ENCODE measurements at regions not wholly inside any gene's neighbourhood (a gene's known extent, or its start where the extent isn't known, plus 50 kb on each side); places are given as distances from the start of the nearest gene placed in this dataset.
"Not testable (repeated sequence)": the region's sequence is repeated elsewhere in the genome, so short reads cannot be mapped to it uniquely, and the experiment has no call there.

DNA sequence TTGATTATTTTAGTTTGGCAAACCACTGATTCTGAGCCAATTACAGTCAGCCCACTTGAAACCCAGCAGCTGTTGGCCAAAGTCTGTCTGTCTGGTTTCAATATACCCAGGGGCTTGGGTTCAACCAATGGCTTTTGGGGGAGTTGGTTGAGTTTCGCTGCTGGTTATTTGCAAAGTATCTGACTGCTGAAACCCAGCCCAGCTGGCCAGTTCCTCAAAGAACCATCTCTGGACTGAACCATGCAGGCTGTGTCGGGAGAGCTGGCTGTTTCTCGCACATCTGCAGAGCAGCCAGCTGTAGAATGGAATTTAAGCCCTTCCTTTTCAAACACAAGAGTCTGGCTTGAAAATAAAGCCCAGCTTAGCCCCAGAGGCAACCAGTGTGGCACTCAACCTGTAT lies 66.0 kb upstream of the PAX7 start:
- DNase-seq = no peak

DNA sequence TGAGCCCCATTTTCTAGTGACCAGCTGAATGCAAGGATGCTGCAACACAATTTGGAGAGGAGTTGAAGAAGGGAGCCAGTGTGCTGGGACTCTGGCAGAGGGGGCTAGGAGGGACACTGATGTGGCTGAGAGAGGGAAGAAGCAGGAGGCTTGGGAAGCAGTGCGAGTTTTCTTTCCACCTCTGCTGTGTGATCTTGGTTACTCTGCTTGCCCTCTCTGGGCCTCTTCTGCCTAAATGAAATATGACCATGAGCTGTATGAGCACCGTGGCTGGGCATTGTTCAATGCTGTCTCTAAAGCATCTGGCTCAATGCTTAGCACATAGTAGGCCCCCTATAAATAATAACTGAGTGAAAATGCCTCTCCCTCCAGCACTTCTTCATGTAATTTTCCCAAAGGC lies 65.3 kb upstream of the PAX7 start:
- no peak for DNase-seq

DNA sequence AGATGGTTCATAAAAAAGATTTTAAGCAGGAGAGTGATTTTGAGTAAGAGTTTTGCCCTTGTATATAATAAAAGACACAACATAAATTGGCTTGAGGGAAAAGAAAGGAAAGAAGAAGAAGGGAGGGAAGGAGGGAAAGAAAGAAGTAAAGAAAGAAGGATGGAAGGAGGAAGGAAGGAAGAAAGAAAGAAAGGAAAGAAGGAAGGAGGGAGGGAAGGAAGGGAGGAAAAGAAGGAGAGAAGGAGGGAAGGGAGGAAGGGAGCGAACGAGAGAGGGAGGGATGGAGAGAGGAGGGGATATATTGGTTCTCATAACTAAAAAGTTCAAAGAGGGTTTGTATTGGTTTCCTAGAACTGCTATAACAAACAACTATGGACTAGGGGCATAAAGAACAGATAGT lies 62.2 kb upstream of the PAX7 start:
- DNase-seq = no peak

DNA sequence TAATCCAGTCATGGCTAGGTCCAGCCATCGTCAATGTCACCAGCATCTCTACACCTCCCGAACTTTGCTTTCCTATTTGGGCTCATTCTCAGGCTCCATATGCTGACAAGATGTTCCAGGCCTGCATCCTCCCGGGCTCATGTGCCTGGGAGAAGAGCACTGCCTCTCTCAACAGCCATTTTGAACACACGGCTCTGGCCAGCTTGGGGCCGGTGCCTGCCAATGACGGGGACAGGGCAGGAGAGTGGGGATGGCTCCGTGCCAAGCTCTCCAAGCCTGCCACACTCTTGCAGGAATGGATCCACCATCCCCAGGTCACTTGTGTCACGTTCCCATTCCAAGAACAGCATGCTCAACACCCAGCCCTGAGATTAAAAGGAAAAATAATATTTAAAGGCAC lies 61.4 kb upstream of the PAX7 start:
- no peak for DNase-seq

DNA sequence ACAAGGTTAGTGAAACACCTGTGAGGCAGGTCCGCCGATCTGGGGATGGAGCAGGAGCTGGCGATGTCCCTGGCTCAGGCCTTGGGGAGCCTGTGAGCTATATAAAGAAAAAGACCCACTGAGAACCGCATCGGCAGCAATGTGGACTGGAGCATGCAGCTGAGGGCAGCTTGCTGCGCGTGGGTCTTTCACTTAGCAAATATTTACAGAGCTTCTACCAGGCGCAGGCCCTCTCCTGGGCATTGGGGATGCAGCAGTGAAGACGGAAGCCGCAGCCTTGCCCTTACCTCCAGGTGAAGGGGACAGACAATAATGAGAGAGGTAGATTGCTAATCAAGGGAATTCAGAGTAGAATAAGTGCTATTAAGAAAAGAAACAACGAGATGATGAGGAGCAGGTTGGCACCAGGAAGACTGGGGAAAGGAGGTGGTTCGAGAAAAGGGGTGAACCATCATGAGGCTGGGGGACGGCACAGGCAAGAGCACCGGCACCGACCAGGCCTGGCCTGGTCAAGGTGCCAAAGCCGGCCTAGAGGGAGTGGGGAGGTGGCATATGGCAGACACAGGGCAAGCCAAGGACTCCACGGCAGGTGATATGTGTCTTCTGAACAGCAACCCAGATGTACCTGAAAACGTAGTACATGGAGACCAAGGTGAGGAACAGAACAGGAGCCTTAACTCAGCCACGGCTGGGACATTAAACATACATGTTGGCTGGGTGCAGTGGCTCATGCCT lies 60.7 kb upstream of the PAX7 start:
- no peak for DNase-seq

DNA sequence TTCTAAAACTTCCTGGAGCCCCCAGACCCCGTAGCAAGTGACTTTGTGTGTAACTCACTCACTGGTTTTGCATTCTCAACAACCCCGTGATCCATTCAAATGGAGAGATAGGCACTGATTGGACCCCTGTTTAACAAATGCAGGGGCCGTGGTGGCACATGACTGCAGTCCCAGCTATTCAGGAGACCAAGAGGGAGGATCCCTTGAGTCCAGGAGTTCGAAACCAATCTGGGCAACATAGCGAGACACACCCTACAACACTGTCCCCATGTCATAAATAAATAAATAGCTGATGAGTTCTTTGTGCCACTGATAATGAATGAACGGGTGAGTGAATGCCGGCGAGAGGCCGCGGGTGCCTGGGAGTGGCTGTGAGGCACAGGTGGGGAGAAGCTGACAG lies 59.4 kb upstream of the PAX7 start:
- DNase-seq = no peak

DNA sequence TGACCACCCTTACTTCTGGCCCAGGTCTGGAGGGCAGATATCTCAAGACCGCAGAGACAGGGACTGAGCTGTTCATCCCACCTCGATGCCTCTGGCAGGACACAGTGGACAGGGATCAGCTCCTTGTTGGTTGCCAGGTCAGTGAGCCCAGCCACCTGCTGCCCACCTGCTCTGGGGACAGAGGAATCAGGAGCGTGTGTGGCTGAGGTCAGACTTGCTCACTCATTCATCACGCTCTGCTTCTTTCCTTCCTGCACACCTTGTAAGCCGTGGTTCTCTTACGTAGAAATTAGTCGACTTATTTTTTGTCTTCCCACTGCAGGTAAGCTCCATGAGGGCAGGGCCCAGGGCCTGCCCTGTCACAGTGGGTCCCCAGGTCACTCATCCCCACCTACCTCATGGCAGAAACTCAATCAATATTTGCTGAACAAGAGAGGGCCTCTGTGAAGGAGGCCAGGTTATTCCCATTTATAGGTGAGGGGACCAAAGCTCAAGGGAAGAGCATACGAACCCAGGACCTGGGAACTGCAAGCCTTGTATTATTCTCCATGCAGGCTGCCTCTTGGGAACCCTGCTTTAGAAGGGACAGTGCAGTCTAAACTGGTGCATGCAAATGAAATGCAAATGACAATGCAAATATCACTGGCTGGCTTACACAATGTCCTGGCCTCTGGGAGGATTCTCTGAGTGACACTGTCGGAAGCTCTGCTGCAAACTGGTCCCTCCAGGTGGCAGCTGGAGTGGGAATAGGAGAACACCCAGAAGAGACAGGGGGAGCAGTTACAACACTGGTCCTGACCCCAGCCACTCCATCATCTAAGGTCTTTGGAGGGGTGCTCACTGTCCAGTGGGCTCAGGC lies 58.4 kb upstream of the PAX7 start:
- no peak for DNase-seq

DNA sequence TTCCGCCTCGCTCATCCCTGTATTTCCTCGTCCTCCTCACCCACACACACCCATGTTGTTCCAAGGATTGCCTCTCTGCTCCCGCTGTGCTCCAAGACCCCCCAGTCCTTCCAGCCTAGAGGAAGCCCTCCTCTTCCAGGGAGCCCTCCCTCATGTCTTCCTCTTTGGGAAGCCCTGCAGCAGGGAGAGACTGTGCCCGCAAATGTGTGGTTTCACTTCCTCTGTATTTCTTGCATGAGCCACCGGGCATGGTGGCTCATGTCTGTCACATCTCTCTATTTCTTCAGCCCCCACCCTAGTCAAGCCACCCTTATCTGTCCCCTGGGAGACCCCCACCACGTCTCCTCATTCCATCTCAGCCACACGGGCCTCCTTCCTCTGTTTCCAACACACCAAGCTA lies 57.5 kb upstream of the PAX7 start:
- DNase-seq = no peak

DNA sequence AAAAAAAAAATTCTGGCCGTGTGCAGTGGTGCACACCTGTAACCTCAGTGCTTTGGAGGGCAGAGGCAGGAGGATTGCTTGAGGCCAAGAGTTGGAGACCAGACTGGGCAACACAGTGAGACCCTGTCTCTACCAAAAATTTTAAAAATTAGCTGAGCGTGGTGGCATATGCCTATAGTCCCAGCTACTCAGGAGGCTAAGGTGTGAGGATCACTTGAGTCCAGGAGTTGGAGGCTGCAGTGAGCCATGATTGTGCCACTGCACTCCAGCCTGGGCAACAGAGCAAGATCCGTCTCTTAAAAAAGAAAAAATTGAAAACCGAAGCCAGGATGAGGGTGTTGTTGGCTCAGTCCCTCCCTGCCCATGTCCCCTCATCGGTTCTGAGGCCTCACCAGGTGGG lies 55.9 kb upstream of the PAX7 start:
- DNase-seq = no peak

DNA sequence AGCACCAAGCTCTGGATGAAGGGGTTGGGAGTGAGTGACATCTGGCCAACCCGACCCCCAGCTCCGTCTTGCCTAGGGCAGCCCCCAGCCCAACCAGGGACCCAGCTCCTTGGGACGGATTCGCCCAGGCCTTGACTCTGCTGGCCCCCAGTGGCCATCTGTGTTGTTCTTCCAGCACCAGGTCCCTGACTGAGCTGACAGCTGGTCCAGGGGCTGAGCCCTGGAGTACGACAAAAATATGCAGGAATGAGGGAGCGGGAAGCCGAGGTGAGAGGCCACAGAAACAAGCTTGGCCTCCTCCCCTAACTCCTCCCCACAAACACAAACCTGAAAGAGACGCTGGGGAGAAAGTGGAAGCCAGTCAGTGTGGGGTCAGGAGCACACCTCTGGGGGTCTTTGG lies 55.0 kb upstream of the PAX7 start:
- peak; percentile 51 for DNase-seq

DNA sequence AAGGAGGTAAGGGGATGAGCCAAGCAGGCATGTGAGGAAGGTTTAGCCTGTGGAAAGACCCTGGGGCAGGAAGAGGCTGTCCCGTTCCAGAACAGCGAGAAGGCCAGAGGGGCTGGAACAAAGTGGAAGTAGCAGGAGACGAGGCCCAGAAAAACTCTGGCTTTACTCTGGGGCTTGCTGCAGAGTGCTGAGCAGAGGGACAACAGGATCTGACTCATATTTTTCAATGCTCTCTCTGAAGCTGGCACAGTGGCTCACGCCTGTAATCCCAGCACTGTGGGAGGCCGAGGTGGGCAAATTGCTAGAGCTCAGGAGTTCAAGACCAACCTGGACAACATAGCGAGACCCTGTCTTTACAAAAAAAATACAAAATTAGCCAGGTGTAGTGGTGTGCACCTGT lies 52.4 kb upstream of the PAX7 start:
- no peak for DNase-seq

DNA sequence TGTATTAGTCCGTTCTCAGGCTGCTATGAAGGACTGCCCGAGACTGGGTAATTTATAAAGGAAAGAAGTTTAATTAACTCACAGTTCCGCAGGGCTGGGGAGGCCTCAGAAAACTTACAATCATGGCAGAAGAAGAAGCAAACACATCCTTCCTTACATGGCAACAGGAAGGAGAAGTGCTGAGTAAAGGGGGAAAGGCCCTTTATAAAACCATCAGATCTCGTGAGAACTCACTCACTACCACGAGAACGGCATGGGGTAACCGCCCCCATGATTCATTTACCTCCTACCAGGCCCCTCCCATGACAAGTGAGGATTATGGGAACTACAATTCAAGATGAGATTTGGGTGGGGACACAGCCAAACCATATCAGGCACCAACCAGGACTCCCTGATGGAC lies 51.4 kb upstream of the PAX7 start:
- not testable (repeated sequence) for DNase-seq

DNA sequence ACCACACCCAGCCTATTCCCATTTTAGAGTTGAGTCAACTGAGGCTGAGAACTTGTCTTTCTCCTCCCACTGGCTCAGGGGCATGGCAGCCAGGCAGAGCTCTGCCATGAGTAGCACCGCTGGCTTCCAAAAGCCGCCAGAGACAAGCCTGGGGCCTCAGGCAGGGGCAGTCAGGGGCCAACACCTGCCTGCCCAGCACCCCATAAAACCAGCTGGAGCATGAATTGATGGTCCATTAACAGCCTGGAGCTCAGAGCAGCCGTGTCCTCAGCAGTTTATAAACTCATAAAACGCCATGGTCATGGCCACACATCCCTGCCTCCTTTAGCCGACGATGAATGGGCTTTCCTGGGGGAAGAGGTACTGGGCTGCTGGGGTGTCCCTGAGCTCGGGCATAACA lies 50.6 kb upstream of the PAX7 start:
- DNase-seq = no peak

DNA sequence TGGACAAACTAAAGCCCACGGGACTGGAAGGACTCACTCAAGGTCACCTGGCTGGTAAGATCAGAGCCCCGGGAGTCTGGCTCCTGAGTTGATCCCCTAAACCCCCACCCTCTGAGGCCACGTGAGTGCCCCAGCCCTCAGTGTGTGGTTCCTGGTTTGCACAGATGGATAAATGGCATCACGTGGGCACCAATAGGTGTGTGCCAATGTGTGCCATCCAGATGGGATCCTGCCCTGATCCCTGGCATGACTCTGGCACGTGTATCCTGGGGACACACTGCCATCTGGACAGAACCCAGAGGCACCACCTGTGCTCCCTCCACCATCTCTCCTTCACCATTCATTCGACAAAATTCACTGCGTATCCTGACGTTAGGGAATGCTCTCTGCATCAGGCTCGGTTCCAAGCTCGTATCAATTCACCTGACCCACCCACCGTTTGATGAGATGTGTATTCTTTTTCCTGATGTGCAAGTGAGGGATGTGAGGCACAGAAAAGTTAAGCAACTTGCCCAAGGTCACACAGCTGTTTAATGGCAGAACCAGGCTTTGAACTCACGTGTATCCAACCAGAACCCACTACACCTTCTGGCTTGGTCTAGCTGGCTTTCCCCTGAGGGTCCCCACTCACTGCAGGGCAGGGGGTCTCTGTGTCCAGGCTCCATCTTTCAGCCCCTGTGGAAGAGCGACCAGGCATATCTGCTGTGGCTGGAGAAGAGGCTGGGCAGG lies 49.8 kb upstream of the PAX7 start:
- DNase-seq = no peak
